CD14-positive monocyte (primary cell): ENCODE measurements at regions not wholly inside any gene's neighbourhood (a gene's known extent, or its start where the extent isn't known, plus 50 kb on each side); places are given as distances from the start of the nearest gene placed in this dataset.

Experiments
- DNase-seq, 3 donors: peaks; one replicate each; pipeline ENCODE4 v3.0.0-alpha.2; 2011 to 2022
- H2AFZ ChIP-seq: 2 replicates; pipeline ENCODE4 v1.6.0; 2012; ENCODE audit warnings: mild to moderate bottlenecking, low read depth, low read length, inconsistent platforms; ENCODE audit not compliant: insufficient read depth, poor library complexity, severe bottlenecking
- H3K27ac ChIP-seq, 2 donors: 1 replicate in 1 of 2; 2 replicates in 1 of 2; pipeline ENCODE4 v1.5.1; 2012 to 2013; ENCODE audit warnings: low read length in 2 of 2, control low read depth in 1 of 2, inconsistent platforms in 1 of 2, low read depth in 1 of 2, mild to moderate bottlenecking in 1 of 2
- H3K27me3 ChIP-seq, 2 donors: one replicate each; pipeline versions ENCODE4 v1.6.0 to v1.6.1; 2011 to 2013; ENCODE audit warnings: low read length in 2 of 2; ENCODE audit not compliant: control insufficient read depth in 2 of 2, insufficient read depth in 2 of 2
- H3K36me3 ChIP-seq, 2 donors: replicated peaks in 1 of 2; 1 replicate in 1 of 2; 2 replicates in 1 of 2; pipeline versions ENCODE4 v1.5.1 to v1.6.1; 2012 to 2013; ENCODE audit warnings: low read length in 2 of 2, control low read depth in 1 of 2, inconsistent platforms in 1 of 2, mild to moderate bottlenecking in 1 of 2; ENCODE audit not compliant: insufficient read depth in 2 of 2, control insufficient read depth in 1 of 2
- H3K4me1 ChIP-seq, 2 donors: 1 replicate in 1 of 2; 2 replicates in 1 of 2; pipeline versions ENCODE4 v1.5.1 to v1.6.1; 2012 to 2013; ENCODE audit warnings: low read length in 2 of 2, control low read depth in 1 of 2, inconsistent platforms in 1 of 2, mild to moderate bottlenecking in 1 of 2, moderate library complexity in 1 of 2; ENCODE audit not compliant: insufficient read depth in 2 of 2, control insufficient read depth in 1 of 2
- H3K4me2 ChIP-seq: replicated peaks from 2 replicates; pipeline ENCODE3; 2012; ENCODE audit warnings: low read length, moderate library complexity, mild to moderate bottlenecking; ENCODE audit not compliant: poor library complexity, severe bottlenecking; ENCODE audit errors: extremely low read depth
- H3K4me3 ChIP-seq, 3 experiments: fragments of 200-600 bp in 1 of 3; sonication (generic) in 1 of 3; replicated peaks in 1 of 3; 1 replicate in 2 of 3; 2 replicates in 1 of 3; pipeline ENCODE4 v1.5.1; 2011 to 2013; ENCODE audit warnings: low read length in 3 of 3, mild to moderate bottlenecking in 3 of 3, control low read depth in 2 of 3, low read depth in 2 of 3, inconsistent platforms in 1 of 3, moderate library complexity in 1 of 3
- H3K79me2 ChIP-seq: 2 replicates; pipeline ENCODE4 v1.6.0; 2012; ENCODE audit warnings: mild to moderate bottlenecking, control low read depth, inconsistent platforms, low read length, moderate library complexity; ENCODE audit not compliant: insufficient read depth
- H3K9ac ChIP-seq: 2 replicates; pipeline ENCODE4 v1.6.0; 2017; ENCODE audit warnings: low read length, mild to moderate bottlenecking; ENCODE audit not compliant: insufficient read depth, poor library complexity, severe bottlenecking
- H3K9me3 ChIP-seq, 2 donors: replicated peaks in 1 of 2; 1 replicate in 1 of 2; 2 replicates in 1 of 2; pipeline versions ENCODE4 v1.5.1 to v1.6.1; 2012 to 2013; ENCODE audit warnings: low read length in 2 of 2, control low read depth in 1 of 2; ENCODE audit not compliant: control insufficient read depth in 1 of 2, insufficient read depth in 1 of 2
- H4K20me1 ChIP-seq: 2 replicates; pipeline ENCODE4 v1.6.0; 2012; ENCODE audit warnings: mild to moderate bottlenecking, low read length, control low read depth, moderate library complexity; ENCODE audit not compliant: insufficient read depth
- H3K27ac Mint-ChIP-seq, 7 donors: one replicate each; pipeline ENCODE4 v1.8.0; 2020; ENCODE audit warnings: mild to moderate bottlenecking in 7 of 7, mixed read lengths in 7 of 7, moderate library complexity in 6 of 7, inconsistent platforms in 2 of 7
- H3K27me3 Mint-ChIP-seq, 3 donors: one replicate each; pipeline ENCODE4 v1.8.0; 2021 to 2022; ENCODE audit warnings: low read depth in 3 of 3, mild to moderate bottlenecking in 3 of 3, mixed read lengths in 3 of 3, moderate library complexity in 3 of 3, inconsistent platforms in 1 of 3
- H3K36me3 Mint-ChIP-seq, 2 donors: one replicate each; pipeline ENCODE4 v1.8.0; 2020; ENCODE audit warnings: mixed read lengths in 2 of 2, inconsistent platforms in 1 of 2, mild to moderate bottlenecking in 1 of 2
- H3K4me1 Mint-ChIP-seq: one replicate; pipeline ENCODE4 v1.8.0; 2020; ENCODE audit warnings: mild to moderate bottlenecking, mixed read lengths
- H3K4me3 Mint-ChIP-seq, 2 donors: one replicate each; pipeline ENCODE4 v1.8.0; 2020; ENCODE audit warnings: mild to moderate bottlenecking in 2 of 2, mixed read lengths in 2 of 2, moderate library complexity in 1 of 2
- H3K9me3 Mint-ChIP-seq, 7 donors: one replicate each; pipeline ENCODE4 v1.8.0; 2020 to 2022; ENCODE audit warnings: mixed read lengths in 7 of 7, mild to moderate bottlenecking in 6 of 7, moderate library complexity in 6 of 7, inconsistent platforms in 2 of 7
- CTCF ChIP-seq: fragments of 200-600 bp; IDR thresholded peaks from one replicate; pipeline ENCODE4 v1.8.0; 2022; ENCODE audit warnings: antibody characterized with exemption, mild to moderate bottlenecking
- WGBS: methylation state at CpG from one replicate; pipeline ENCODE4 v1.1.5; 2013; ENCODE audit warnings: missing lambda C conversion rate; ENCODE audit not compliant: insufficient coverage; 5-methylcytosine and 5-hydroxymethylcytosine counted together
- intact Hi-C, 2 donors: fragments of 100-400 bp; cut with micrococcal nuclease; formaldehyde crosslinking; loops; one replicate each; pipeline versions ENCODE4 v1.15.0 to v1.15.1; 2023

GRCh38 chr12:92440072-92440471, 262.7 kb upstream of the PLEKHG7 start:
- Histone ChIP-seq H3K4me2 (no peak overlapping the region), H3K79me2 (no peaks in the 10 kb centered on the region), H2AFZ (no peak overlapping the region), H3K9me3 (no peaks in the 10 kb centered on the region), H3K4me1 (peaks cover 9 to 19% of the 10 kb centered on the region in 2 donors), H3K9ac (no peak overlapping the region), H3K27ac (no peak overlapping the region), H3K4me3 (no peak overlapping the region), H3K36me3 (no peaks in the 10 kb centered on the region), H4K20me1 (no peaks in the 10 kb centered on the region), H3K27me3 (no peaks in the 10 kb centered on the region)
- H3K4me3 Mint-ChIP-seq, result no peak overlapping the region
- H3K9me3 Mint-ChIP-seq, result peaks cover 0 to 6% (median 0%) of the 10 kb centered on the region in 7 donors
- no peak overlapping the region for H3K27ac Mint-ChIP-seq
- DNase-seq, result no peak
- peaks cover 0 to 4% of the 10 kb centered on the region in 2 donors for H3K36me3 Mint-ChIP-seq
- no peak for TF ChIP-seq CTCF
- peaks cover 32% of the 10 kb centered on the region for H3K4me1 Mint-ChIP-seq
- WGBS, result no CpG with 5 or more reads among the region's 4 CpGs
- H3K27me3 Mint-ChIP-seq, result peaks cover 0 to 2% (median 1%) of the 10 kb centered on the region in 3 donors
- intact Hi-C loops, result loop anchor here in 1 of 2 donors (5.0 to 10.0 kb wide), 3 partner anchors 152 to 293 kb away; partner anchors contain the start of gene BTG1

- peaks cover 0 to 8% (median 3%) of the 10 kb centered on the region in 7 donors for H3K9me3 Mint-ChIP-seq
- no peak for TF ChIP-seq CTCF
- Histone ChIP-seq H3K9me3 (no peaks in the 10 kb centered on the region), H3K79me2 (no peaks in the 10 kb centered on the region), H4K20me1 (no peaks in the 10 kb centered on the region), H3K27ac (no peak overlapping the region), H3K4me3 (no peak overlapping the region), H3K4me2 (no peak overlapping the region), H3K36me3 (no peaks in the 10 kb centered on the region), H3K27me3 (no peaks in the 10 kb centered on the region), H3K9ac (no peak overlapping the region), H2AFZ (no peak overlapping the region), H3K4me1 (peaks cover 10 to 19% of the 10 kb centered on the region in 2 donors)
- no peak overlapping the region for H3K4me3 Mint-ChIP-seq
- intact Hi-C loops, result loop anchor here in 1 of 2 donors (10.0 kb wide), 1 partner anchor 65 kb away; no protein-coding TSS in a partner anchor
- peaks cover 32% of the 10 kb centered on the region for H3K4me1 Mint-ChIP-seq
- peak overlapping the region in 1 of 7 donors; percentile 40 for H3K27ac Mint-ChIP-seq
- peak in 2 of 3 donors; percentile 64 to 73 for DNase-seq
- peaks cover 0 to 2% (median 1%) of the 10 kb centered on the region in 3 donors for H3K27me3 Mint-ChIP-seq
- H3K36me3 Mint-ChIP-seq, result peaks cover 0 to 4% of the 10 kb centered on the region in 2 donors
- no CpG with 5 or more reads among the region's 1 CpG for WGBS
These were observed 263.4 kb upstream of the PLEKHG7 start for GRCh38 chr12:92439420-92439805.
